SK-N-SH treated with all-trans-retinoic acid at 6 μM for 48 hours (cell line): ENCODE measurements at regions not wholly inside any gene's neighbourhood (a gene's known extent, or its start where the extent isn't known, plus 50 kb on each side); places are given as distances from the start of the nearest gene placed in this dataset.

Source experiments
- ATAC-seq: fragments of 200-7000 bp; cut with Tn5 transposase; 3 replicates; pipeline ENCODE4 v1.9.1; 2020; ENCODE audit warnings: mild to moderate bottlenecking, moderate library complexity
- ARNTL ChIP-seq: fragments of 450-650 bp; formaldehyde crosslinking; IDR thresholded peaks from 2 replicates; pipeline ENCODE4 v1.5.0; 2020; ENCODE audit warnings: low read depth, mild to moderate bottlenecking, moderate library complexity, borderline replicate concordance
- BACH2 ChIP-seq: fragments of 250-450 bp; sonication (Bioruptor Pico); IDR thresholded peaks from 2 replicates; pipeline ENCODE4 v1.9.0; 2021; ENCODE audit warnings: mild to moderate bottlenecking, borderline replicate concordance
- CSDC2 ChIP-seq: fragments of 250-450 bp; sonication (Bioruptor Pico); IDR thresholded peaks from 2 replicates; pipeline ENCODE4 v1.5.0; 2020; ENCODE audit warnings: mild to moderate bottlenecking, moderate library complexity
- ESRRG ChIP-seq: fragments of 250-450 bp; sonication (Bioruptor Pico); IDR thresholded peaks from 2 replicates; pipeline ENCODE4 v1.6.1; 2021; ENCODE audit warnings: mild to moderate bottlenecking
- GLIS3 ChIP-seq: fragments of 250-450 bp; sonication (Bioruptor Pico); IDR thresholded peaks from 2 replicates; pipeline ENCODE4 v1.5.0; 2020; ENCODE audit warnings: mild to moderate bottlenecking, moderate library complexity
- ISL1 ChIP-seq: fragments of 250-450 bp; sonication (Bioruptor Pico); IDR thresholded peaks from 2 replicates; pipeline ENCODE4 v2.1.2; 2022; ENCODE audit warnings: mild to moderate bottlenecking, moderate library complexity
- OSR1 ChIP-seq: fragments of 250-450 bp; sonication (Bioruptor Pico); IDR thresholded peaks from 2 replicates; pipeline ENCODE4 v1.8.0; 2022; ENCODE audit warnings: moderate library complexity, mild to moderate bottlenecking, inconsistent platforms
- PPARA ChIP-seq: fragments of 250-450 bp; sonication (Bioruptor Pico); IDR thresholded peaks from 2 replicates; pipeline ENCODE4 v1.5.0; 2020; ENCODE audit warnings: mild to moderate bottlenecking, borderline replicate concordance
- RARB ChIP-seq: fragments of 250-450 bp; sonication (Bioruptor Pico); IDR thresholded peaks from 2 replicates; pipeline ENCODE4 v1.8.0; 2021; ENCODE audit warnings: mild to moderate bottlenecking, moderate library complexity
- SNAI2 ChIP-seq: fragments of 250-450 bp; sonication (Bioruptor Pico); IDR thresholded peaks from 2 replicates; pipeline ENCODE4 v1.5.0; 2020; ENCODE audit warnings: mild to moderate bottlenecking, moderate library complexity
- TCF4 ChIP-seq: fragments of 250-450 bp; sonication (Bioruptor Pico); IDR thresholded peaks from 2 replicates; pipeline ENCODE4 v1.8.0; 2021; ENCODE audit warnings: mild to moderate bottlenecking, moderate library complexity, borderline replicate concordance
- TOX ChIP-seq: fragments of 250-450 bp; sonication (Bioruptor Pico); IDR thresholded peaks from 2 replicates; pipeline ENCODE4 v1.8.0; 2021; ENCODE audit warnings: mild to moderate bottlenecking, moderate library complexity, borderline replicate concordance
- ZC3H10 ChIP-seq: fragments of 250-450 bp; sonication (Bioruptor Pico); IDR thresholded peaks from 2 replicates; pipeline ENCODE4 v1.5.1; 2021; ENCODE audit warnings: mild to moderate bottlenecking, moderate library complexity
- ZFP3 ChIP-seq: fragments of 250-450 bp; sonication (Bioruptor Pico); IDR thresholded peaks from 2 replicates; pipeline ENCODE4 v1.5.0; 2020; ENCODE audit warnings: mild to moderate bottlenecking, moderate library complexity
- ZNF565 ChIP-seq: fragments of 450-650 bp; formaldehyde crosslinking; conservative IDR thresholded peaks from 2 replicates; pipeline ENCODE4 v1.5.0; 2020; ENCODE audit warnings: low read depth, mild to moderate bottlenecking, moderate library complexity
- ZNF70 ChIP-seq: fragments of 450-650 bp; formaldehyde crosslinking; IDR thresholded peaks from 2 replicates; pipeline ENCODE4 v1.5.0; 2020; ENCODE audit warnings: mild to moderate bottlenecking, moderate library complexity
- TF ChIP-seq, protein P1 (sequence below): fragments of 250-450 bp; sonication (Bioruptor Pico); IDR thresholded peaks from 2 replicates; pipeline ENCODE4 v1.5.0; 2020; ENCODE audit warnings: mild to moderate bottlenecking, moderate library complexity
- TF ChIP-seq, protein P2 (sequence below): fragments of 250-450 bp; sonication (Bioruptor Pico); IDR thresholded peaks from 2 replicates; pipeline ENCODE4 v1.8.0; 2021; ENCODE audit warnings: low read depth, mild to moderate bottlenecking, moderate library complexity, borderline replicate concordance
- TF ChIP-seq, protein P3 (sequence below): fragments of 250-450 bp; sonication (Bioruptor Pico); IDR thresholded peaks from 2 replicates; pipeline ENCODE4 v1.8.0; 2020; ENCODE audit warnings: mild to moderate bottlenecking, moderate library complexity, borderline replicate concordance

DNA sequence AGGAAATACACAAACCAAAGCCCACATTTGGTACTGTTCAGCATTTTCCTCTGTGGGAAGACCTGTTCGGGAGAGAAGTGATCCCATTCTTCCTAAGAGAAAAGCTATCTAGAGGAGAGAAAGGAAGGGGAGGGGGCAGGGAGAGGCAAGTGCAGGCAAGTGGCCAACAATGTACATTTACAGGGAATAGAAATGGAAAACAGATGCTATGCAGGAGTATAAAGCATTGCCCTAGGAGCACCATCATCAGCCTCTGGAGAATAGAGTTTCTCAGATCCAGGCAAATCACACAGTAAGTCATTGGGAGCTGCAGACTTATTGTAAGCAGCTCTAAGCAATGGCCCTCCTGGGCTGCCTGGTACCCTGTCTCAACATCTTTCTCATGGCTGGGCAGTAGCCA, 424.4 kb upstream of the AUTS2 start:
- ATAC-seq = no peak
- TF ChIP-seq SNAI2 (CRISPR knock-in tag) = no peak
- TF ChIP-seq TCF4 (CRISPR knock-in tag) = peak; percentile 42; the same call in 1 of the 2 replicates

DNA sequence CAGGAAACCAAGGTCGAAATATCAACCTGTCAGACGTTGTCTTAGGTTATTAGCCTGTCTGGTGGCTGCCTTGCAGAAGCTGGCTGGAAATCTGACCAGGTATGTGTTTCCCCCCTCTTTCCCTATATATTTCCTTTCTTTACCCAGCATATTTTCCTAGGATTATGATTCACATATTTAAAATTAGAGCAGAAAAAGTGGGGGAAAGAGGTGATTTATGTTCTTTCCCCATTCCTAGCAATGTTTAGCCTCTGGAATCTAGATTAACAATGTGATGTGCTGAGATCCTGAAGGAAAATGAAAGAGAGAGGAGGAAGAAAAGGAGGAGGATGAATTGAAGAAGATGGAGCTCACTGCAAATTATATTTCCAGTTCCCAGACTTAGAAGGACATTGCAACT, 421.4 kb upstream of the AUTS2 start:
- ATAC-seq = no peak
- TF ChIP-seq, protein P1, sequence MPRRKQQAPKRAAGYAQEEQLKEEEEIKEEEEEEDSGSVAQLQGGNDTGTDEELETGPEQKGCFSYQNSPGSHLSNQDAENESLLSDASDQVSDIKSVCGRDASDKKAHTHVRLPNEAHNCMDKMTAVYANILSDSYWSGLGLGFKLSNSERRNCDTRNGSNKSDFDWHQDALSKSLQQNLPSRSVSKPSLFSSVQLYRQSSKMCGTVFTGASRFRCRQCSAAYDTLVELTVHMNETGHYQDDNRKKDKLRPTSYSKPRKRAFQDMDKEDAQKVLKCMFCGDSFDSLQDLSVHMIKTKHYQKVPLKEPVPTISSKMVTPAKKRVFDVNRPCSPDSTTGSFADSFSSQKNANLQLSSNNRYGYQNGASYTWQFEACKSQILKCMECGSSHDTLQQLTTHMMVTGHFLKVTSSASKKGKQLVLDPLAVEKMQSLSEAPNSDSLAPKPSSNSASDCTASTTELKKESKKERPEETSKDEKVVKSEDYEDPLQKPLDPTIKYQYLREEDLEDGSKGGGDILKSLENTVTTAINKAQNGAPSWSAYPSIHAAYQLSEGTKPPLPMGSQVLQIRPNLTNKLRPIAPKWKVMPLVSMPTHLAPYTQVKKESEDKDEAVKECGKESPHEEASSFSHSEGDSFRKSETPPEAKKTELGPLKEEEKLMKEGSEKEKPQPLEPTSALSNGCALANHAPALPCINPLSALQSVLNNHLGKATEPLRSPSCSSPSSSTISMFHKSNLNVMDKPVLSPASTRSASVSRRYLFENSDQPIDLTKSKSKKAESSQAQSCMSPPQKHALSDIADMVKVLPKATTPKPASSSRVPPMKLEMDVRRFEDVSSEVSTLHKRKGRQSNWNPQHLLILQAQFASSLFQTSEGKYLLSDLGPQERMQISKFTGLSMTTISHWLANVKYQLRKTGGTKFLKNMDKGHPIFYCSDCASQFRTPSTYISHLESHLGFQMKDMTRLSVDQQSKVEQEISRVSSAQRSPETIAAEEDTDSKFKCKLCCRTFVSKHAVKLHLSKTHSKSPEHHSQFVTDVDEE = no peak
- TF ChIP-seq, protein P2, sequence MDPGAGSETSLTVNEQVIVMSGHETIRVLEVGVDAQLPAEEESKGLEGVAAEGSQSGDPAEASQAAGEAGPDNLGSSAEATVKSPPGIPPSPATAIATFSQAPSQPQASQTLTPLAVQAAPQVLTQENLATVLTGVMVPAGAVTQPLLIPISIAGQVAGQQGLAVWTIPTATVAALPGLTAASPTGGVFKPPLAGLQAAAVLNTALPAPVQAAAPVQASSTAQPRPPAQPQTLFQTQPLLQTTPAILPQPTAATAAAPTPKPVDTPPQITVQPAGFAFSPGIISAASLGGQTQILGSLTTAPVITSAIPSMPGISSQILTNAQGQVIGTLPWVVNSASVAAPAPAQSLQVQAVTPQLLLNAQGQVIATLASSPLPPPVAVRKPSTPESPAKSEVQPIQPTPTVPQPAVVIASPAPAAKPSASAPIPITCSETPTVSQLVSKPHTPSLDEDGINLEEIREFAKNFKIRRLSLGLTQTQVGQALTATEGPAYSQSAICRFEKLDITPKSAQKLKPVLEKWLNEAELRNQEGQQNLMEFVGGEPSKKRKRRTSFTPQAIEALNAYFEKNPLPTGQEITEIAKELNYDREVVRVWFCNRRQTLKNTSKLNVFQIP (CRISPR knock-in tag) = no peak
- TF ChIP-seq ZFP3 (CRISPR knock-in tag) = no peak
- TF ChIP-seq BACH2 (CRISPR knock-in tag) = no peak
- TF ChIP-seq CSDC2 (CRISPR knock-in tag) = no peak
- no peak for TF ChIP-seq GLIS3 (CRISPR knock-in tag)
- TF ChIP-seq ZNF565 (CRISPR knock-in tag) = no peak
- TF ChIP-seq ZC3H10 (CRISPR knock-in tag) = no peak

DNA sequence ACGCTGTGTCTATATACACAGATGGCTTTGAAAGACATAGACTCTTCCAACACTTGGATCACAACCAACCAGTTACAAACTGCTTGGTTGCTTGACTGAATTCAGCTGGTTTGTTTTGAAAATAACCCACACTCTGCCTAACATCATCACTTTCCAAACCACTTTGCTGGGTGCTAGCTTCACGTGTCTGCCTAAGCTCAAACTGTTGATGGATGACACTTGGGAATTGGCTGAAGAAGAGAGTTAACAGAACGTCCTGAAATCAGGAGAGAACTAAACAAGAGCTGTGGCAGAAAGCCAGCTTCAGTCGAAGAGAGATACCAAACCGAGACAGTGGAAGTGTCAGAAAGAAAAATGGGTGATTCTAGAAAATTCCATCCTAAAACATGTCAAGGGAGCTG, 420.8 kb upstream of the AUTS2 start:
- TF ChIP-seq, protein P3, sequence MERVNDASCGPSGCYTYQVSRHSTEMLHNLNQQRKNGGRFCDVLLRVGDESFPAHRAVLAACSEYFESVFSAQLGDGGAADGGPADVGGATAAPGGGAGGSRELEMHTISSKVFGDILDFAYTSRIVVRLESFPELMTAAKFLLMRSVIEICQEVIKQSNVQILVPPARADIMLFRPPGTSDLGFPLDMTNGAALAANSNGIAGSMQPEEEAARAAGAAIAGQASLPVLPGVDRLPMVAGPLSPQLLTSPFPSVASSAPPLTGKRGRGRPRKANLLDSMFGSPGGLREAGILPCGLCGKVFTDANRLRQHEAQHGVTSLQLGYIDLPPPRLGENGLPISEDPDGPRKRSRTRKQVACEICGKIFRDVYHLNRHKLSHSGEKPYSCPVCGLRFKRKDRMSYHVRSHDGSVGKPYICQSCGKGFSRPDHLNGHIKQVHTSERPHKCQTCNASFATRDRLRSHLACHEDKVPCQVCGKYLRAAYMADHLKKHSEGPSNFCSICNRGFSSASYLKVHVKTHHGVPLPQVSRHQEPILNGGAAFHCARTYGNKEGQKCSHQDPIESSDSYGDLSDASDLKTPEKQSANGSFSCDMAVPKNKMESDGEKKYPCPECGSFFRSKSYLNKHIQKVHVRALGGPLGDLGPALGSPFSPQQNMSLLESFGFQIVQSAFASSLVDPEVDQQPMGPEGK (CRISPR knock-in tag) = no peak
- TF ChIP-seq ZNF565 (CRISPR knock-in tag) (no peak), TCF4 (CRISPR knock-in tag) (no peak), OSR1 (no peak), GLIS3 (CRISPR knock-in tag) (no peak), ZNF70 (CRISPR knock-in tag) (no peak), ZFP3 (CRISPR knock-in tag) (no peak), SNAI2 (CRISPR knock-in tag) (no peak), ARNTL (CRISPR knock-in tag) (no peak), PPARA (CRISPR knock-in tag) (no peak), TOX (CRISPR knock-in tag) (no peak), ISL1 (CRISPR knock-in tag) (no peak), ESRRG (CRISPR knock-in tag) (no peak), RARB (CRISPR knock-in tag) (no peak), BACH2 (CRISPR knock-in tag) (no peak)
- TF ChIP-seq, protein P1 = no peak

DNA sequence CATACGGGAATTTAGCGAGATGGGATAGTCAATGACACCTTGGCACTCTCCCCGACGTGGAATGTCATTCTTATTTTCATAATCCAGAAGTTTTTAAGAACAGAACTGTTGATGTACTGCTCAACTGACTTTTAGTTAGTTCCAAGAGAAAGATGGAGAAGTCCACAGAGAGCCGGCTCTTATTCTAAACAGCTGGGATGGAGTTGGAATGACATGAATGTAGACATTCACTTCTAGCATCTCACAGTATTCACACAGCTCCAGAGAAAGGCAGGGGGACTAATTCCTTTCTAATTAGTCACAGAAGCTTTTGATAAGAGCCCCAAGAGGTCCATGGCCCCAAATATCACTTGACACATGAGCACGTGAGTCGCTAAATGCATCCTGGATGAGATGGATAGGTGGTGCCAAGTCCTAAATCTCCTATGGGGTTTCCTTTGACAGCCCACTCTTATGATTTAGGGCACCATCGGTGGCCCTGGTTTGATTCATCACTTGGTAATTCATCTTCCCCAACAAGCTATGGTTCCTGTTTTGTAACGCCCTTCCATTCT, 420.3 kb upstream of the AUTS2 start:
- TF ChIP-seq ARNTL (CRISPR knock-in tag) (no peak), BACH2 (CRISPR knock-in tag) (no peak), SNAI2 (CRISPR knock-in tag) (no peak), CSDC2 (CRISPR knock-in tag) (no peak), OSR1 (no peak), ZNF70 (CRISPR knock-in tag) (no peak), ZFP3 (CRISPR knock-in tag) (no peak), TCF4 (CRISPR knock-in tag) (no peak)
- TF ChIP-seq, protein P2 (CRISPR knock-in tag) = no peak
- no peak for ATAC-seq

More for the DNA sequence above, 420.8 kb upstream of the AUTS2 start:
- no peak for ATAC-seq
